ENCODE measurements at regions not wholly inside any gene's neighbourhood (a gene's known extent, or its start where the extent isn't known, plus 50 kb on each side); places are given as distances from the start of the nearest gene placed in this dataset.

DNA sequence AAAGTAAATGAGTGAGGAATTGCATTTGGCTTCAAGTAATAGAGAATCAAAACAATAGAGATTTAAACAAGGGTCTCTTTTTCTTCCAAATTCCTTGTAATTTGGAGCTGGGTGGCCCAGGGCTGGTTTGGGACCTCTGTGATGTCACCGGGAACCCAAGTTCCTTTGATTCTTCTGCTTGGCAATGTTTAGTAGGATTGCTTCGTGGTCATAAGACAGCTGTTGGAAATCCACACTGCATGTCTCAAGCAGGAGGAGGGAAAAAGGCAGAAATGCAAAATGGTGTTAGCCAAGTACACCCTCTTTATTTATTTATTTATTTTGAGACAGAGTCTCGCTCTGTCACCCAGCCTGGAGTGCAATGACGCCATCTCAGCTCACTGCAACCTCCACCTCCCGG lies 72.6 kb upstream of the IL12B start:
- Histone ChIP-seq H3K9me3 (replicated peaks in 1 of 3) (no peaks in the 10 kb centered on the region), H3K36me3 (replicated peaks in 1 of 2) (no peaks in the 10 kb centered on the region), H3K4me1 (replicated peaks in 1 of 2) (no peaks in the 10 kb centered on the region), H3K27ac (no peak overlapping the region), H3K27me3 (peaks cover 3% of the 10 kb centered on the region), H3K4me3 (no peak overlapping the region)
- 86 to 95% (median 90%) methylated on average over 5 of the region's 5 CpGs for WGBS, 4 donors
- intact Hi-C loops (cut with DNase I), result no loop called here
- TF ChIP-seq, protein P1, sequence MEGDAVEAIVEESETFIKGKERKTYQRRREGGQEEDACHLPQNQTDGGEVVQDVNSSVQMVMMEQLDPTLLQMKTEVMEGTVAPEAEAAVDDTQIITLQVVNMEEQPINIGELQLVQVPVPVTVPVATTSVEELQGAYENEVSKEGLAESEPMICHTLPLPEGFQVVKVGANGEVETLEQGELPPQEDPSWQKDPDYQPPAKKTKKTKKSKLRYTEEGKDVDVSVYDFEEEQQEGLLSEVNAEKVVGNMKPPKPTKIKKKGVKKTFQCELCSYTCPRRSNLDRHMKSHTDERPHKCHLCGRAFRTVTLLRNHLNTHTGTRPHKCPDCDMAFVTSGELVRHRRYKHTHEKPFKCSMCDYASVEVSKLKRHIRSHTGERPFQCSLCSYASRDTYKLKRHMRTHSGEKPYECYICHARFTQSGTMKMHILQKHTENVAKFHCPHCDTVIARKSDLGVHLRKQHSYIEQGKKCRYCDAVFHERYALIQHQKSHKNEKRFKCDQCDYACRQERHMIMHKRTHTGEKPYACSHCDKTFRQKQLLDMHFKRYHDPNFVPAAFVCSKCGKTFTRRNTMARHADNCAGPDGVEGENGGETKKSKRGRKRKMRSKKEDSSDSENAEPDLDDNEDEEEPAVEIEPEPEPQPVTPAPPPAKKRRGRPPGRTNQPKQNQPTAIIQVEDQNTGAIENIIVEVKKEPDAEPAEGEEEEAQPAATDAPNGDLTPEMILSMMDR (IDR thresholded peaks at IDR 0.05), result no peak
- TF ChIP-seq POLR2A (IDR thresholded peaks at IDR 0.05), result no peak
- no peak for DNase-seq

DNA sequence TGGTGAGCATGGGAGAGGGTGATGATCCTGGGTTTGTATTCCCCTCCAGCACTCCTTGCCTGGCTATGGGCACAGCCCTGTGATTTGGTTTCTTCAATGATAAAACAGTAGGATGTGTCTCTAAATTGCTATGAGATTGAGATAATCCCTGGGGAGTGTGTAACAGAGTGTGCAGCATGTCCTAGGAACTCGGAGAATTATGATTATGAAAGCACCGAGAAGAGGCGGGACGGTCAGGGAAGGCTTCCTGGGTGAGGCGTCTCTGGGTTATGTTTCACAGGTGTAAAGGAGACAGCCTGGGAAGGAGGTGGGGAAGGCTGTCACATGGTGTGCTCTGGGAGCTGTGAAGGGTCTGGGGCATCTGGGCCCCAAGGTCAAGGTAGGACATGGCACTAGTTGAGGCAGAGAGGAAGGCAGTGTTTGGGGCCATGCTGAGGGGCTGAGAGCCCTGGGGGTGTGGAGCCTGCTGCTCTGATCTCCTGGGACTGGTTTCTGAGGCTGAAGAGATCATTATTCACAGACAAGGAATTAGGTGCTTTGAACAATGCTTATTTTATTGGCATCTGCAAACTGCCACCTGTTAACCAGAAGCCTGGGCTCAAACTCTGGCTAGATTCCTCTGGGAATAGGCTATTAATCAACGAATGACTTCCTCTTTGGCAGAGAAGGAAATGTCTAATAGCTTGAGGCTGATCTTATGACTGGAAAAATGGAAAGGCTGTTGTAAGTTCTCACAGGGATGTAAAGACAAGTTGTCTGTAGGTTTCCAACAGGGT lies 73.8 kb upstream of the IL12B start:
- no peaks in the 10 kb centered on the region for H3K9me3 ChIP-seq (replicated peaks in 1 of 3)
- intact Hi-C loops (cut with DNase I), result no loop called here
- H3K27me3 ChIP-seq, result peaks cover 3% of the 10 kb centered on the region
- TF ChIP-seq, protein P1 (IDR thresholded peaks at IDR 0.05), result no peak
- no peak for TF ChIP-seq POLR2A (IDR thresholded peaks at IDR 0.05)
- 59 to 67% (median 62%) methylated on average over 6 of the region's 6 CpGs for WGBS, 4 donors
- no peaks in the 10 kb centered on the region for H3K4me1 ChIP-seq (replicated peaks in 1 of 2)
- H3K27ac ChIP-seq, result no peak overlapping the region
- no peak overlapping the region for H3K4me3 ChIP-seq
- H3K36me3 ChIP-seq (replicated peaks in 1 of 2), result no peaks in the 10 kb centered on the region
- DNase-seq, result no peak

DNA sequence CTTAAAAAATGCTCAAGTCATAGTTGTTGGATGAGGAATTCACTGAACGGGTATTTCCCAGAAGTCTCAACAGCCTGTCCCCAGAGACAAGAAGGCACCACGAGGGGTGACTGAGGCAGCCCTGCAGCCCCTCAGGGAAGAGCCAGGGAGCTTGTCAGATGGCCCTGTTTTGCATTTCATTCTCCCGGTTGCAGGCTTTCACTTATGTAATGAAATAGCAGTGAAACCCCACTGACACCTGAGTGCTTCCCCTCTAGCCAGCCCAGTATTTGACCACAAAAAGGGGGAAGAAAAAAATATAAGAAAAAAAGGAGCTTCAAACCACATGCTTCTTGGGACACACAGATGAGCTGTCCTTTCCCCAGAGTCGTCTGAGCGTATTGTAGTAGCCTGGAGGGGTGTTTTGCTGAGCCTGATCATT lies 75.3 kb upstream of the IL12B start:
- H3K27ac ChIP-seq, result no peak overlapping the region
- WGBS, 4 donors, result 51 to 59% (median 55%) methylated on average over 5 of the region's 5 CpGs
- intact Hi-C loops (cut with DNase I), result no loop called here
- no peak for TF ChIP-seq POLR2A (IDR thresholded peaks at IDR 0.05)
- TF ChIP-seq, protein P1 (IDR thresholded peaks at IDR 0.05), result no peak
- no peaks in the 10 kb centered on the region for H3K36me3 ChIP-seq (replicated peaks in 1 of 2)
- H3K4me3 ChIP-seq, result no peak overlapping the region
- DNase-seq, result no peak
- peaks cover 3% of the 10 kb centered on the region for H3K27me3 ChIP-seq
- no peaks in the 10 kb centered on the region for H3K9me3 ChIP-seq (replicated peaks in 1 of 3)
- H3K4me1 ChIP-seq (replicated peaks in 1 of 2), result no peaks in the 10 kb centered on the region

DNA sequence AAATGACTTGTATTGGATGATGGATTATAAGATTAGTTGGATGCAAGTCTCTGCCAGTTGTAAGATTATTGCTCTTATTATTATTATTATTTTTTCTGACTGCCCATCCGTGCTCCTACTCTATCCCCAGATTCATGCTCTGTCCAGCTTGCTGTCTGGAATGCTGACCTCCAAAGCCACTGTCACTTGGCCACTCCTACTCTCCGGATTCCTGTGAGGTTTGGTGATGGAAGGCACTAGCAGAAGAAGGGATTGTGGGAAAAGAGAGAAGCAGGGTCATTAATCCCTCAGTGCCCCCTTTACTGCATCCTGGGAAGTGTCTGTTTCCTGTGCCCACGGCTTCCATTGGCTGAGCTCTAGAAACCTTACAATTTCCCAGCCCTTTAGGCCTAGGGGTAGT lies 76.3 kb upstream of the IL12B start:
- H3K4me1 ChIP-seq (replicated peaks in 1 of 2), result no peaks in the 10 kb centered on the region

More for the DNA sequence above, 76.3 kb upstream of the IL12B start:
- DNase-seq, result no peak
- Histone ChIP-seq H3K4me3 (no peak overlapping the region), H3K9me3 (replicated peaks in 1 of 3) (no peaks in the 10 kb centered on the region), H3K36me3 (replicated peaks in 1 of 2) (no peaks in the 10 kb centered on the region), H3K27me3 (peaks cover 3% of the 10 kb centered on the region), H3K27ac (no peak overlapping the region)
- no peak for TF ChIP-seq POLR2A (IDR thresholded peaks at IDR 0.05)
- TF ChIP-seq, protein P1 (IDR thresholded peaks at IDR 0.05), result no peak
- intact Hi-C loops (cut with DNase I), result no loop called here
- WGBS, 4 donors, result 57 to 77% (median 63%) methylated on average over 3 of the region's 3 CpGs
